Dendritic cell treated with granulocyte-macrophage colony-stimulating factor and Interleukin-4, amounts not matched to agents 40 ng/mL and 50 ng/mL, for 4 days (primary cell): ENCODE measurements at regions not wholly inside any gene's neighbourhood (a gene's known extent, or its start where the extent isn't known, plus 50 kb on each side); places are given as distances from the start of the nearest gene placed in this dataset.
"Not testable (repeated sequence)": the region's sequence is repeated elsewhere in the genome, so short reads cannot be mapped to it uniquely, and the experiment has no call there.

ENCODE experiments used
- H3K27ac Mint-ChIP-seq: one replicate; pipeline ENCODE4 v1.8.0; 2022; ENCODE audit warnings: mild to moderate bottlenecking, mixed read lengths
- H3K27me3 Mint-ChIP-seq: one replicate; pipeline ENCODE4 v1.8.0; 2022; ENCODE audit warnings: mild to moderate bottlenecking, mixed read lengths
- H3K36me3 Mint-ChIP-seq: one replicate; pipeline ENCODE4 v1.8.0; 2022; ENCODE audit warnings: low read depth, mixed read lengths
- H3K4me1 Mint-ChIP-seq: one replicate; pipeline ENCODE4 v1.8.0; 2022; ENCODE audit warnings: low read depth, mixed read lengths
- H3K4me3 Mint-ChIP-seq: one replicate; pipeline ENCODE4 v1.8.0; 2022; ENCODE audit warnings: mild to moderate bottlenecking, moderate library complexity, mixed read lengths
- H3K9me3 Mint-ChIP-seq: one replicate; pipeline ENCODE4 v1.8.0; 2022; ENCODE audit warnings: mixed read lengths
- intact Hi-C: fragments of 100-400 bp; cut with micrococcal nuclease; formaldehyde crosslinking; loops from one replicate; pipeline ENCODE4 v1.15.0; 2022

GRCh38 chr2:401019-401679, 113.3 kb upstream of the ALKAL2 start:
- Mint-ChIP-seq H3K27me3 (no peaks in the 10 kb centered on the region), H3K4me1 (no peaks in the 10 kb centered on the region), H3K9me3 (peaks cover 28% of the 10 kb centered on the region), H3K27ac (no peak overlapping the region), H3K36me3 (no peaks in the 10 kb centered on the region), H3K4me3 (no peak overlapping the region)
- intact Hi-C loops: no loop called here

GRCh38 chr2:397926-398325, 110.0 kb upstream of the ALKAL2 start:
- intact Hi-C loops: no loop called here
- no peaks in the 10 kb centered on the region for H3K27me3 Mint-ChIP-seq
- H3K9me3 Mint-ChIP-seq: peaks cover 6% of the 10 kb centered on the region
- no peak overlapping the region for H3K27ac Mint-ChIP-seq
- H3K4me3 Mint-ChIP-seq: no peak overlapping the region
- H3K4me1 Mint-ChIP-seq: no peaks in the 10 kb centered on the region
- H3K36me3 Mint-ChIP-seq: no peaks in the 10 kb centered on the region

GRCh38 chr2:397521-397920, 109.6 kb upstream of the ALKAL2 start:
- Mint-ChIP-seq H3K9me3 (peaks cover 1% of the 10 kb centered on the region), H3K4me1 (no peaks in the 10 kb centered on the region)

DNA sequence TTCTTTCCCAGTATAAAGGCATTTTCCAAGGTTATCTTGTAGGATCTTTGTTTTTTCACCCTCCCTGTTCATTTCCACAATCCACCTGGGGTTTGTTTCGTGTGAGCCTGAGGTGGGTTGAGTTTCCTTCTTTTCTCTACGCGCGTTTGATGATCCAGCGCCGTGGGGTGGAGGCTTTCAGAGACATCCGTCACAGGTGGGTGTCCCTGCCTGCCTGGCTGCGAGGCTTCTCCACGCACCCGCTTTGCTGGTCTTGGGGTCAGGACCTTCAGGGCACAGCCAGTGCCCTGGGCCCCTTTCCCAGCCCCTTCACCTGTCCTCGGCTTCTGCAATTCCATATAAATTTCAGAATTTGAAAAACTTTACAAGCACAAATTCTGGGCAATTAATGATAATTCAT, 109.0 kb upstream of the ALKAL2 start:
- Mint-ChIP-seq H3K4me1 (no peaks in the 10 kb centered on the region), H3K9me3 (no peaks in the 10 kb centered on the region), H3K36me3 (no peaks in the 10 kb centered on the region)

More at GRCh38 chr2:397521-397920, 109.6 kb upstream of the ALKAL2 start:
- Mint-ChIP-seq H3K36me3 (no peaks in the 10 kb centered on the region), H3K4me3 (no peak overlapping the region), H3K27me3 (no peaks in the 10 kb centered on the region), H3K27ac (no peak overlapping the region)
- intact Hi-C loops: no loop called here

GRCh38 chr2:395886-396285, 108.0 kb upstream of the ALKAL2 start:
- H3K4me1 Mint-ChIP-seq: no peaks in the 10 kb centered on the region
- H3K9me3 Mint-ChIP-seq: no peaks in the 10 kb centered on the region
- intact Hi-C loops: no loop called here
- no peaks in the 10 kb centered on the region for H3K36me3 Mint-ChIP-seq
- no peak overlapping the region for H3K4me3 Mint-ChIP-seq
- H3K27me3 Mint-ChIP-seq: no peaks in the 10 kb centered on the region
- no peak overlapping the region for H3K27ac Mint-ChIP-seq

More for the DNA sequence above, 109.0 kb upstream of the ALKAL2 start:
- Mint-ChIP-seq H3K4me3 (no peak overlapping the region), H3K27me3 (no peaks in the 10 kb centered on the region), H3K27ac (no peak overlapping the region)
- intact Hi-C loops: no loop called here

- H3K9me3 Mint-ChIP-seq: peaks cover 5% of the 10 kb centered on the region
- intact Hi-C loops: no loop called here
- no peak overlapping the region for H3K27ac Mint-ChIP-seq
- no peaks in the 10 kb centered on the region for H3K36me3 Mint-ChIP-seq
- no peak overlapping the region for H3K4me3 Mint-ChIP-seq
- no peaks in the 10 kb centered on the region for H3K4me1 Mint-ChIP-seq
- no peaks in the 10 kb centered on the region for H3K27me3 Mint-ChIP-seq
These were observed 106.1 kb upstream of the ALKAL2 start for GRCh38 chr2:393711-394696.

- no peak overlapping the region for H3K27ac Mint-ChIP-seq
- H3K27me3 Mint-ChIP-seq: no peaks in the 10 kb centered on the region
- intact Hi-C loops: no loop called here
- H3K9me3 Mint-ChIP-seq: peaks cover 10% of the 10 kb centered on the region
- H3K36me3 Mint-ChIP-seq: no peaks in the 10 kb centered on the region
- H3K4me1 Mint-ChIP-seq: no peaks in the 10 kb centered on the region
- H3K4me3 Mint-ChIP-seq: no peak overlapping the region
These were observed 105.0 kb upstream of the ALKAL2 start for GRCh38 chr2:392926-393280.

GRCh38 chr2:392181-392925, 104.5 kb upstream of the ALKAL2 start:
- intact Hi-C loops: no loop called here
- Mint-ChIP-seq H3K27ac (no peak overlapping the region), H3K4me3 (no peak overlapping the region), H3K36me3 (no peaks in the 10 kb centered on the region), H3K9me3 (peaks cover 10% of the 10 kb centered on the region), H3K4me1 (no peaks in the 10 kb centered on the region), H3K27me3 (no peaks in the 10 kb centered on the region)

DNA sequence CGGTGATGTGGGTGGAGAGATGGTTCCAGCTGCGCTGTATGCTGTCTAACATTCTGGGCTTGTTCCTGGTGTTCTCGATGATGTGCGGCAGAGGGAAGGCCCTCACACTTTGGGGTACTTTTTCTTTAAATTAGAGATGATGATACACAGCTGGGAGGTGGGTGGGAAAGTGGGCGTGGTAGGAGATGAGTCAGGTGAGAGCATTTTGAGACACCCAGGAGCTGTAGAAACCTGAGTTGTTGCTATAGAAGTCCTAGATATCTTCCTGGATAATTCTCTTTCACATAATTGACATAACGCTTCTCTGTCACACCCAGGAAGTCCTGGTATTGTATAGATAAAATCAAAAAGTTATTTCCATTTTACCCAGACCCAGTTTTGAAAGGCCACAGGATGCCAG, 103.8 kb upstream of the ALKAL2 start:
- Mint-ChIP-seq H3K4me1 (no peaks in the 10 kb centered on the region), H3K27ac (no peak overlapping the region), H3K9me3 (peaks cover 10% of the 10 kb centered on the region), H3K27me3 (no peaks in the 10 kb centered on the region), H3K4me3 (no peak overlapping the region), H3K36me3 (no peaks in the 10 kb centered on the region)
- intact Hi-C loops: no loop called here

GRCh38 chr2:390959-391358, 103.1 kb upstream of the ALKAL2 start:
- Mint-ChIP-seq H3K4me3 (no peak overlapping the region), H3K27ac (no peak overlapping the region), H3K4me1 (no peaks in the 10 kb centered on the region), H3K36me3 (no peaks in the 10 kb centered on the region), H3K9me3 (peaks cover 10% of the 10 kb centered on the region), H3K27me3 (no peaks in the 10 kb centered on the region)
- intact Hi-C loops: no loop called here

GRCh38 chr2:389985-390384, 102.1 kb upstream of the ALKAL2 start:
- H3K27me3 Mint-ChIP-seq, H3K9me3 Mint-ChIP-seq, H3K4me3 Mint-ChIP-seq, H3K36me3 Mint-ChIP-seq, H3K4me1 Mint-ChIP-seq, H3K27ac Mint-ChIP-seq, intact Hi-C loops: not testable (repeated sequence)

GRCh38 chr2:388752-389151, 100.9 kb upstream of the ALKAL2 start:
- H3K27ac Mint-ChIP-seq, H3K36me3 Mint-ChIP-seq, H3K4me1 Mint-ChIP-seq, H3K27me3 Mint-ChIP-seq, H3K9me3 Mint-ChIP-seq, H3K4me3 Mint-ChIP-seq, intact Hi-C loops: not testable (repeated sequence)

- Mint-ChIP-seq H3K27ac (no peak overlapping the region), H3K4me1 (no peaks in the 10 kb centered on the region), H3K27me3 (no peaks in the 10 kb centered on the region), H3K9me3 (peaks cover 10% of the 10 kb centered on the region), H3K4me3 (no peak overlapping the region), H3K36me3 (no peaks in the 10 kb centered on the region)
- intact Hi-C loops: no loop called here
These were observed 100.1 kb upstream of the ALKAL2 start for GRCh38 chr2:387980-388421.
